IPS-18a (cell line): ENCODE measurements at regions not wholly inside any gene's neighbourhood (a gene's known extent, or its start where the extent isn't known, plus 50 kb on each side); places are given as distances from the start of the nearest gene placed in this dataset.

Experiments used
- H3K27ac ChIP-seq: one replicate; pipeline ENCODE4 v1.5.1; 2013; ENCODE audit warnings: low read length
- H3K27me3 ChIP-seq: one replicate; pipeline ENCODE4 v1.6.1; 2013; ENCODE audit warnings: mild to moderate bottlenecking, low read length; ENCODE audit not compliant: control insufficient read depth, insufficient read depth
- H3K36me3 ChIP-seq: one replicate; pipeline ENCODE4 v1.6.1; 2013; ENCODE audit warnings: low read depth, low read length; ENCODE audit not compliant: control insufficient read depth
- H3K4me1 ChIP-seq: one replicate; pipeline ENCODE4 v1.6.1; 2013; ENCODE audit warnings: low read depth, low read length; ENCODE audit not compliant: control insufficient read depth
- H3K4me3 ChIP-seq: one replicate; pipeline ENCODE4 v1.5.1; 2013; ENCODE audit warnings: low read length
- H3K9ac ChIP-seq: one replicate; pipeline ENCODE4 v1.6.1; 2013; ENCODE audit warnings: mild to moderate bottlenecking, low read length, moderate library complexity
- H3K9me3 ChIP-seq: one replicate; pipeline ENCODE4 v1.6.1; 2013; ENCODE audit warnings: low read depth, low read length; ENCODE audit not compliant: control insufficient read depth

DNA sequence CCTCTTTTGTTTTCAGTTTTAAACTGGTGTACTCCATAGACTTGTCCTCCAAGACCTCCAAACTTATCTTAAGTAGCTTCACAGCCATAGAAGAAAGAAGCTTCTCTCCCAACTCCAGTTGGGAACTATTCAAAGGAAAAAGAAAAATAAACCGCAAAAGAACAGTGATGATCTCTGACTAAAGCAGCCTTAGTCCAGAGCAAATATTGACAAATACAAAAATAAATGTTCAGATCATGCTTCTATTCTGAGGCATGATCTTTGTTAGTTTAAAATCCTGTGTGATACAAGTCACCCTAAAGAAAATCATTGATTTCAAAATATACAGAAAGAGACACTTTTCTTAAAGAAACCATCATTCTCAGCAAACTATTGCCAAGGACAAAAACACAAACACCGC is 373.0 kb upstream of the SMIM30 start:
- H3K9ac ChIP-seq = no peak overlapping the region
- H3K27ac ChIP-seq = no peak overlapping the region
- H3K9me3 ChIP-seq = no peaks in the 10 kb centered on the region
- H3K4me3 ChIP-seq = no peak overlapping the region
- H3K36me3 ChIP-seq = no peaks in the 10 kb centered on the region
- no peaks in the 10 kb centered on the region for H3K4me1 ChIP-seq
- no peaks in the 10 kb centered on the region for H3K27me3 ChIP-seq

DNA sequence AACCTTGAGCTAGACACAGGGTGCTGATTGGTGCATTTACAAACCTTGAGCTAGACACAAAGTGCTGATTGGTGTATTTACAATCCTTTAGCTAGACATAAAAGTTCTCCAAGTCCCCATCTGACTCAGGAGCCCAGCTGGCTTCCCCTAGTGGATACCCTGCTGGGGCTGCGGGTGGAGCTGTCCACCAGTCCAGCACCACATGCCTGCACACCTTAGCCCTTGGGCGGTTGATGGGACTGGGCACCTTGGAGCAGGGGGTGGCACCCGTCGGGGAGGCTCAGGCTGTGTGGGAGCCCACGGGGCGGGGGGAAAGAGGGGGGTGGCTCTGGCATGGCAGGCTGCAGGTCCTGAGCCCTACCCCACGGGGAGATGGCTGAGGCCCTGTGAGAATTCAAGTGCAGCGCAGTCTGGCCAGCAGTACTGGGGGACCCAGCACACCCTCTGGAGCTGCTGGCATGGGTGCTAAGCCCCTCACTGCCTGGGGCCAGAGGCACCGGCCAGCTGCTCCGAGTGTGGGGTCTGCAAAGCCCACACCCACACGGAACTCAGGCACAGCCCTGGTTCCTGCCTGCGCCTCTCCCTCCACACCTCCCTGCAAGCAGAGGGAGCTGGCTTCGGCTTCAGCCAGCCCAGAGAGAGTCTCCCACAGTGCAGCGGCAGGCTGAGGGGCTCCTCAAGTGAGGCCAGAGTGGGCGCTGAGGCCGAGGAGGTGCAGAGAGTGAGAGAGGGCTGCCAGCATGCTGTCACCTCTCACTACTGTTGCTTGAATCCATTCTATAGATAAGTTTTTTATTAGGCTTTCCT is 369.8 kb upstream of the SMIM30 start:
- Histone ChIP-seq H3K4me1 (no peaks in the 10 kb centered on the region), H3K9me3 (peaks cover 6% of the 10 kb centered on the region), H3K27ac (no peak overlapping the region), H3K9ac (no peak overlapping the region), H3K36me3 (no peaks in the 10 kb centered on the region), H3K27me3 (no peaks in the 10 kb centered on the region), H3K4me3 (no peak overlapping the region)

DNA sequence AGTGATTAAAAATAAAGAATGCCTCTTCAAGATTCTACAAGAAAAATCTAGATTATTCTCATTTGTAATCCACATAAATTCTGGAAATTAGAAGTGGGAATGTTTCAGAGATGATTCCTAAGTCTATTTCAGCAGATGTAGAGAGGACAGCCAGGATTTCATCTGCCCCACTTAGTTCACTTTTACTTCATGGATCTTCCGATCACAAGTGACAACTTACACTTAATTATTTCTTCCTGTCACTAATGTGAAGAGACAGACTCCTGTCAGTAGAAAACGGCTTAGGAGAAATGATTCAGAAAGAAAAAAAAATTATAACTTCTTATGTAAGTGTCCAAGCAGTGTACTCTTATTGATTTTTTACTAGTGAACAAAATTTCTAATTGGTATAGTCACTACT is 368.2 kb upstream of the SMIM30 start:
- Histone ChIP-seq H3K9ac (no peak overlapping the region), H3K27me3 (no peaks in the 10 kb centered on the region), H3K27ac (no peak overlapping the region), H3K4me3 (no peak overlapping the region), H3K36me3 (no peaks in the 10 kb centered on the region), H3K9me3 (peaks cover 6% of the 10 kb centered on the region), H3K4me1 (no peaks in the 10 kb centered on the region)

DNA sequence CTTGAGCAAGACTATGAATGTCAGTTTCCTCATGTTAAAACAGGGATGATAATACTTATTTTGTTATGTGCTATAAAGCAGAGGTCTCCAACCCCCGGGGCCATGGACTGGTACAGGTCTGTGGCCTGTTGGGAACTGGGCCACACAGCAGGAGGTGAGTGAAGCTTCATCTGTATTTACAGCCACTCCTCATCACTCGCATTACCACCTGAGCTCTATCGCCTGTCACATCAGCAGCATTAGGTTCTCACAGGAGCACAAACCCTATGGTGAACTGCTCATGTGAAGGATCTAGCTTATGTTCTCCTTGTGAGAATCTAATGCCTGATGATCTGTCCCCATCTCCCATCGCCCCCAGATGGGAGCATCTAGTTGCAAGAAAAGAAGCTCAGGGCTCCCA is 365.3 kb upstream of the SMIM30 start:
- Histone ChIP-seq H3K36me3 (no peaks in the 10 kb centered on the region), H3K27ac (no peak overlapping the region), H3K27me3 (no peaks in the 10 kb centered on the region), H3K4me1 (no peaks in the 10 kb centered on the region), H3K4me3 (no peak overlapping the region), H3K9me3 (peaks cover 6% of the 10 kb centered on the region), H3K9ac (no peak overlapping the region)

DNA sequence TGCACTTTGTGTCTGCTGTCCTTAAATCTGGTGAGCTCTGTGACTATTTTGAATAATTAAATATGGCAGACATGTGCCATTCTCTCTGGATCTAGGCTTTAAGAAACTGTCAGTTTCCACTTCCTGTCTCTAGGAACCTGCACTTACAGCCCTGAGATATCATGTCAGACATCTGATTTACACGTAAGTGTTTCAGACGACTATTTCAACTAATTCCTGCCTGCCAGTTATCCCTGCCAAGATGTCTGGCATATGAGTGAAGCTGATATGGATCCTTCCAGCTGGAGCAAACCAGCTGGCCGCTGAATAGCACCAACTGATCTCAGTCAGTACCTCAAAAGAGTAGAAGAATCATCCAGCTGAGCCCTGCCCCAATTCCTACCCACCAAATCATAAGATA is 362.2 kb upstream of the SMIM30 start:
- Histone ChIP-seq H3K9me3 (peaks cover 6% of the 10 kb centered on the region), H3K36me3 (no peaks in the 10 kb centered on the region), H3K4me3 (no peak overlapping the region), H3K4me1 (no peaks in the 10 kb centered on the region), H3K27ac (no peak overlapping the region), H3K9ac (no peak overlapping the region), H3K27me3 (no peaks in the 10 kb centered on the region)

DNA sequence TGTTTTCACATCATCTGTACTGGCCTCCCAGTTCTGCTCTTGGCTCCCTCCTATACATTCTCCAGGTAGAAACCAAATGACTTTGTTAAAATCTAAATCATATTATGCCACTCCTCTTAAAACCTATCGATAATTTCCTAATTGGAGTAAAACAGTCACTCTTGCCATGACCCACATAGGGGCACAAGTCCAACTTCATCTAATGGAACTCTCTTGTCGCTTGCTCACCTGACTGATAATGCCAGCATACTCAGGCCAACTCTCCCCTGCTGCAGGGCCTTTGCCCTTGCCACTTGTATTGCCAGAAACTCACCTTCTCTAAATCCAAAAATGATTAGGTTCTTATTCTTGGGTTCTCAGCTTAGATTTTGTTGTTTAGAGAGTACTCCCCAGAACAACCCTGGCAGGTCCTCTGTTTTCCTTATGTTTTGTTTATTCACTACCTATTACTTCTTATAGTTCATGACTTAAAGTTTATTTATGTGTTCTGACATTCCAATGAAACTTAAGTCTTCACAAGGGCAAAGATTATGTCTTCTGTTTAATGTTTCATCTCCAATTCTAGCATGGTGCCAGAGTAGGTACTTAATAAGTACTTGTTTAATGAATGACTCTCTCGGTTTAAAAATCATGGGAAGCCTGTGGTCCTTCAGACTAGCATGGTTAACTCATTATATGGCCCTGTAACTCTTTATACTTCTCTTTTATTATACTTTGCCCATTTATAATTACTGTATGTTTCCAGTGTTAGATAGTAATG is 345.9 kb upstream of the SMIM30 start:
- Histone ChIP-seq H3K27me3 (no peaks in the 10 kb centered on the region), H3K4me3 (no peak overlapping the region), H3K9ac (no peak overlapping the region), H3K27ac (no peak overlapping the region), H3K9me3 (no peaks in the 10 kb centered on the region), H3K36me3 (no peaks in the 10 kb centered on the region), H3K4me1 (no peaks in the 10 kb centered on the region)

DNA sequence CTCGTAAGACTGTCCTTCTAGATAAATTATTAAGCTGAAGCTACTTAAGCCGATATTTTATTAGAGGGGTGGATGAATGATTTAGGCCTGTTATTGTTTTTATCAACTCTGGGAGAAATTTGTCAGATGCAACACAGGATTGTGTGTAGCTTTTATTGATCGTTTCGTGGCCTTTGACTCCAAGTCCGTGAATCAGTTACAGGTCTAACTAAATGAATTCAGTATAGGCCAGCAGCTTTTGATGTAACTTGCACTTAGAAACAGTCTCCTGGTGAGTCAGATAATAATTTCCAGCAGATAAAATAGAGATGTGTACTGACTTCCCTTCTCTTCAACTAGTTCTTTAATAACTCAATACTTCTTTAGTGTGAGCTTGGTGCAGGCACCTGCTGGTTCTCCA is 341.7 kb upstream of the SMIM30 start:
- Histone ChIP-seq H3K27me3 (no peaks in the 10 kb centered on the region), H3K9me3 (no peaks in the 10 kb centered on the region), H3K4me1 (no peaks in the 10 kb centered on the region), H3K4me3 (no peak overlapping the region), H3K27ac (no peak overlapping the region), H3K9ac (no peak overlapping the region), H3K36me3 (no peaks in the 10 kb centered on the region)

DNA sequence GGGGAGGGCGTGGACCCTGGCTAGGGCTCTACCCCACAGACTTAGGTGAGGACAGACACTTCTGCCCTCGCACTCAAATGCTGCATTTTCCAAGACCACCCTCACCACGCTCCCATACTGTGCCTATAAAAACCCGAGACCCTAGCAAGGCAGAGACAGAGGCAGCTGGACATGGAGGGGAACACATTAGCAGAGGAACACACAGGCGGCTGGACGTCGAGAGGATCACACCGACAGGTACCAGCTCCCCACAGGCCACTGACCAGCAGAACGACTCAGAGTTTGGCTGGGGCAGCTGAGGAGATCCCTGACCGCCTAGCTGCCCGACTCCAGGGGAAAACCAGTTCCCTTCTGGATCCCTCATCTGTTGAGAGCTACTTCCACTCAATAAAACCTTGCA is 338.2 kb upstream of the SMIM30 start:
- Histone ChIP-seq H3K9ac (no peak overlapping the region), H3K9me3 (no peaks in the 10 kb centered on the region), H3K4me1 (no peaks in the 10 kb centered on the region), H3K27ac (no peak overlapping the region), H3K36me3 (no peaks in the 10 kb centered on the region), H3K27me3 (no peaks in the 10 kb centered on the region), H3K4me3 (no peak overlapping the region)

DNA sequence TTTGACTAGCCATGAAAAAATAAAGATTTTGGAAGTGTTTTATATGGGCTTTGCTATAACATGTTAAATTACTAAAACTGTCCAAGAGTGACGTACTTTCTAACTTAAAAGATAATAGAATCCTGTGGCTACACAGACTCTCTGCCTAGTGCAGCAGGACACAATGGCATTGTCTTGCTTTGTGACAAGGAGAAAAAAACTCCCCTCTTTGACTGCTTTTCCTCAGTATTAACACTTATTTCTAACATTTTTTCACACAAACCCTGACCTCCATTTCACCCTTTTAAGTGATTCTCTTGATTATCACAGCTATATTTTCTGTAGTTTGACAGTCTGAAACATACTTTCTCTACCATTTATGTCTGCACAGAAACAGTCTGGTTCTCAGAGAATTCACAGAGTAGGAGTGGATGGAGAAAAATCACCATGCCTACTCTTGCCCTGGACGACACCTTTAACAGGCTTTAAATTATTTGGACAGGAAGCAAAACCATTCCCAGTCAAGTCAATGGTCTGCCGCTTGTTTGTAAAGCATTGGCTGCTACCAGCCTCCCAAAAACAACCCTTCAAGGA is 336.3 kb upstream of the SMIM30 start:
- Histone ChIP-seq H3K9me3 (no peaks in the 10 kb centered on the region), H3K27ac (no peak overlapping the region), H3K36me3 (no peaks in the 10 kb centered on the region), H3K27me3 (no peaks in the 10 kb centered on the region), H3K9ac (no peak overlapping the region), H3K4me1 (no peaks in the 10 kb centered on the region), H3K4me3 (no peak overlapping the region)

DNA sequence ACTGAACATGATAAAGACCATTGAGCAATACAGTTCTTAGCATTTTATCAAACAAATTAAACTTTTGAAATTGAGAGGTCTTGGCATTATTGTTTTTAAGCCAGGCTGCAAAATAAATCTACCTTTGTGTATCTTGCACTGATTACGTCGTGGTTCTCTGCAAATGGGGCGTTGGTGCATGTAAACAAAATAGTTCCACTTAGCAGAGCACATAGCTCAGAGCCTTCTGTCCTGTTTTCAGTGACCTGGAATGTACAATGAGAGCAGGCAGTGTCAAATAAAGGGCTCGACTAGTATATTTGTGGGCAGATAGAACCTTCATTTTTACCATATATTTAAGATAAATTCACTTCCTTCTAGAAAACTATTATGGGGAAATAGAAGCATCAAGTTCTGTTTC is 333.9 kb upstream of the SMIM30 start:
- no peak overlapping the region for H3K9ac ChIP-seq
- H3K36me3 ChIP-seq = no peaks in the 10 kb centered on the region
- H3K9me3 ChIP-seq = no peaks in the 10 kb centered on the region
- no peak overlapping the region for H3K4me3 ChIP-seq
- H3K27ac ChIP-seq = no peak overlapping the region
- H3K27me3 ChIP-seq = no peaks in the 10 kb centered on the region
- no peaks in the 10 kb centered on the region for H3K4me1 ChIP-seq

DNA sequence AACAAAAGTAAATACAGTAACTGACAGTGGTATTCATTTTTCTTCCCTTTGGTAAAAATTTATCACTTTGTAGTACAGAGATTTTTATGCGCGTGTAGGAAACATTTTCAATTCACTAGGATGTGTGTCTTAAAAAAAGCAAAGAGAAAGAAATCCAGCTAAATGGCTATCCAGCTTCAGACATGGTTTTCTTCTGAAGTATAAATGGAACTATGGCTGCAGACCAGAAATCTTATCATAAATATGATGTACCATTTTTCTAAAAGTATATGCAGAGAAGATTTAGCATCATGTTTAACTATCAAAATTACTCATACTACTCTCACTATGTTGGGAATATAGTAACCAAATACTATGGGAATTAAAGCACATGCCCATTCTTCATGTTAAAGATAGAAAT is 328.4 kb upstream of the SMIM30 start:
- Histone ChIP-seq H3K27ac (no peak overlapping the region), H3K4me3 (no peak overlapping the region), H3K4me1 (no peaks in the 10 kb centered on the region), H3K36me3 (no peaks in the 10 kb centered on the region), H3K9ac (no peak overlapping the region), H3K27me3 (no peaks in the 10 kb centered on the region), H3K9me3 (no peaks in the 10 kb centered on the region)
